GM23248 (cell line): ENCODE measurements at regions not wholly inside any gene's neighbourhood (a gene's known extent, or its start where the extent isn't known, plus 50 kb on each side); places are given as distances from the start of the nearest gene placed in this dataset.

Experiments used
- DNase-seq: peaks from one replicate; pipeline ENCODE4 v3.0.0-alpha.2; 2015
- H2AFZ ChIP-seq: fragments of 200-600 bp; sonication (generic); 2 replicates; pipeline ENCODE4 v1.6.1; 2016; ENCODE audit warnings: antibody characterized with exemption
- H3F3A ChIP-seq: fragments of 200-600 bp; sonication (generic); 2 replicates; pipeline ENCODE4 v1.6.1; 2016; ENCODE audit warnings: mild to moderate bottlenecking, antibody characterized with exemption, mixed run types; ENCODE audit not compliant: insufficient read depth
- H3K27ac ChIP-seq: fragments of 200-600 bp; sonication (generic); 2 replicates; pipeline ENCODE4 v1.5.1; 2016; ENCODE audit warnings: mild to moderate bottlenecking
- H3K27me3 ChIP-seq: fragments of 200-600 bp; sonication (generic); replicated peaks from 2 replicates; pipeline ENCODE4 v1.6.1; 2016; ENCODE audit warnings: mild to moderate bottlenecking; ENCODE audit not compliant: insufficient read depth
- H3K36me3 ChIP-seq: fragments of 200-600 bp; sonication (generic); 2 replicates; pipeline ENCODE4 v1.6.1; 2016; ENCODE audit warnings: low read depth, mild to moderate bottlenecking
- H3K4me1 ChIP-seq: fragments of 200-600 bp; sonication (generic); 2 replicates; pipeline ENCODE4 v1.6.1; 2016; ENCODE audit warnings: mild to moderate bottlenecking; ENCODE audit not compliant: insufficient read depth
- H3K4me2 ChIP-seq: fragments of 200-600 bp; sonication (generic); one replicate; pipeline ENCODE4 v1.6.1; 2016; ENCODE audit warnings: mild to moderate bottlenecking; ENCODE audit not compliant: unreplicated experiment
- H3K4me3 ChIP-seq: fragments of 200-600 bp; sonication (generic); 2 replicates; pipeline ENCODE4 v1.5.1; 2016; ENCODE audit warnings: mild to moderate bottlenecking
- H3K79me2 ChIP-seq: fragments of 200-600 bp; sonication (generic); 2 replicates; pipeline ENCODE4 v1.6.1; 2016; ENCODE audit warnings: mild to moderate bottlenecking; ENCODE audit not compliant: insufficient read depth
- H3K9ac ChIP-seq: fragments of 200-600 bp; sonication (generic); 2 replicates; pipeline ENCODE4 v1.6.1; 2016; ENCODE audit warnings: mild to moderate bottlenecking
- H3K9me2 ChIP-seq: fragments of 200-600 bp; sonication (generic); 2 replicates; pipeline ENCODE4 v1.6.1; 2016; ENCODE audit warnings: mixed run types, mild to moderate bottlenecking, moderate library complexity; ENCODE audit not compliant: insufficient read depth
- H3K9me3 ChIP-seq: fragments of 200-600 bp; sonication (generic); one replicate; pipeline ENCODE4 v1.6.1; 2017; ENCODE audit warnings: low read depth
- H4K20me1 ChIP-seq: fragments of 200-600 bp; sonication (generic); 2 replicates; pipeline ENCODE4 v1.6.0; 2016; ENCODE audit not compliant: insufficient read depth
- EZH2 ChIP-seq: fragments of 200-600 bp; sonication (generic); IDR thresholded peaks from 2 replicates; pipeline ENCODE4 v1.6.1; 2018; ENCODE audit warnings: antibody characterized with exemption, mild to moderate bottlenecking; ENCODE audit not compliant: insufficient read depth, poor library complexity, severe bottlenecking
- EZH2phosphoT487 ChIP-seq: fragments of 200-600 bp; sonication (generic); IDR thresholded peaks from 2 replicates; pipeline ENCODE4 v1.6.1; 2018; ENCODE audit warnings: antibody characterized with exemption, moderate library complexity, mild to moderate bottlenecking, low read depth; ENCODE audit not compliant: insufficient read depth
- WGBS, 2 experiments: methylation state at CpG; one replicate each; pipeline ENCODE4 v1.1.6; 2015 to 2017; ENCODE audit warnings: low lambda C conversion rate in 2 of 2, low coverage in 1 of 2; ENCODE audit errors: missing lambda C conversion rate in 2 of 2; 5-methylcytosine and 5-hydroxymethylcytosine counted together
- in situ Hi-C: fragments of 300-500 bp; cut with MboI; formaldehyde crosslinking; loops from 2 replicates; pipeline ENCODE4 v1.15.0; 2020

DNA sequence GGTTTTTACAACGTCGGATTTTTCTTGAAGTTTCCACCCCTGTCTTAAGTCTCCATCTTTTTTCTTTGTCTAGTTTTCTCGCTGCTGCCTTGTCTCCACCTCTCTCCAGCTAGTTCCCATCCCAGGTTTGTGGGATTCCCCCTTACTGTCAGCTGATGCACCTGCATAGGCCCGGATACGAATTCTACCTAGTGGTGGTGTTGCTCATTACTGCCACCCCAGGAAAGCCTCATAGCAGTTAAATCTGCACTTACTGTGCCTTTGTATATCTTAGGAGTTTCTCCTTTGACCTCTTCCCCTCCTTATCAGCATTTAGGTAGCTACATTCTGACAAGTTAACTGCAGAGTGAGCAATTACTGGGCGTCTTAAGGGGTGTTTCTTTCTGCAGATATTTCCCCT, 1693.1 kb upstream of the TENM3 start:
- H3F3A ChIP-seq = no peaks in the 10 kb centered on the region
- TF ChIP-seq EZH2phosphoT487 (no peak), EZH2 (no peak)
- H2AFZ ChIP-seq = no peak overlapping the region
- H3K4me2 ChIP-seq = no peak overlapping the region
- no peaks in the 10 kb centered on the region for H3K4me1 ChIP-seq
- no peak overlapping the region for H3K9ac ChIP-seq
- no peak overlapping the region for H3K4me3 ChIP-seq
- no peaks in the 10 kb centered on the region for H3K27me3 ChIP-seq
- H3K9me3 ChIP-seq = no peaks in the 10 kb centered on the region
- H4K20me1 ChIP-seq = no peaks in the 10 kb centered on the region
- in situ Hi-C loops = no loop called here
- 44 to 60% methylated on average over 6 of the region's 6 CpGs for WGBS, 2 experiments
- H3K79me2 ChIP-seq = no peaks in the 10 kb centered on the region
- no peak for DNase-seq
- H3K9me2 ChIP-seq = no peaks in the 10 kb centered on the region
- no peaks in the 10 kb centered on the region for H3K36me3 ChIP-seq
- H3K27ac ChIP-seq = no peak overlapping the region

DNA sequence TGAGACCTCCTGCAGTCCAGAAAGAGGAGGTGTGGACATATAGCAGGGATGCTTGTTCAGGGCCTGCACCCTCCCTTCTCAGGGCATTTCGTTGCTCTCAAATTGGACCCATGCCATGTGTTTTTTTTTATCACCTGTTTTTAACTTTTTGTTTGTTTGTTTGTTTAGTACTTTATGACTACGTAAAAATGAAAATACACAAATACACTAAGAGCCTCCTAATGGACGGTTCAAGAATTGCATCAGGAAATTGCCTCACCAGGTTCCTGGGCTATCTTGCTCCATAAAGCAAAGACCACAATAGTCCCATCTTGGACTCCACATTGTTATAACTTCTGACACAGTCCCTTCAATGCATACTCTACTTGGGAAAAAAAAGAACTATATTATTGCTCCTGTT, 1685.9 kb upstream of the TENM3 start:
- H3K4me1 ChIP-seq = no peaks in the 10 kb centered on the region
- H4K20me1 ChIP-seq = no peaks in the 10 kb centered on the region
- no peaks in the 10 kb centered on the region for H3K9me2 ChIP-seq
- H3F3A ChIP-seq = no peaks in the 10 kb centered on the region
- no peak overlapping the region for H2AFZ ChIP-seq
- H3K36me3 ChIP-seq = no peaks in the 10 kb centered on the region
- no peaks in the 10 kb centered on the region for H3K27me3 ChIP-seq
- DNase-seq = no peak
- TF ChIP-seq EZH2 = no peak
- no peak for TF ChIP-seq EZH2phosphoT487
- no peak overlapping the region for H3K27ac ChIP-seq
- no peak overlapping the region for H3K4me2 ChIP-seq
- H3K4me3 ChIP-seq = no peak overlapping the region
- no peaks in the 10 kb centered on the region for H3K79me2 ChIP-seq
- 35 to 39% methylated on average over 3 of the region's 3 CpGs for WGBS, 2 experiments
- H3K9me3 ChIP-seq = no peaks in the 10 kb centered on the region
- in situ Hi-C loops = no loop called here
- no peak overlapping the region for H3K9ac ChIP-seq

DNA sequence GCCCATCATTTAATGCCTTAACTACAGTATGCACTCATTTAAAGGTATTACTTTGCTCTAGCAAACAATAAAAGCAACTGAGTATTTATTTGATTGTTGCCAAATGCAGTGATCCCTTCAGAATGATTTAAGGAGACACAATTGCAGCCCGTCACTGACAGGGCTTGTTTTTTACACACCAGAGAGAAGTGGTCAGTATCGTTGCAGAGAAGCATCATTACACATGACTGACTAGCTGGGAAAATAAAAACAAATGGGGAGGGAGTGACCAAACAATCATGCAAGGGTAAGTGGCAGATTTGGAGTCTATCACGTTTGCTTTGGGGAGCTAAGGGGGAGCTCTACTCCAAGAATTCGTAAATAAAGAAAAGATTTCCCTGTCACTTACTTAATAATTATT, 1685.3 kb upstream of the TENM3 start:
- TF ChIP-seq EZH2phosphoT487 (no peak), EZH2 (no peak)
- no peaks in the 10 kb centered on the region for H3K9me2 ChIP-seq
- no peak overlapping the region for H3K27ac ChIP-seq

GRCh38 chr4:180558427-180558826, 1684.8 kb upstream of the TENM3 start:
- in situ Hi-C loops = no loop called here

More for the DNA sequence above, 1685.3 kb upstream of the TENM3 start:
- Histone ChIP-seq H3K4me3 (no peak overlapping the region), H3F3A (no peaks in the 10 kb centered on the region), H3K4me2 (no peak overlapping the region), H3K36me3 (no peaks in the 10 kb centered on the region), H3K9me3 (no peaks in the 10 kb centered on the region), H3K9ac (no peak overlapping the region), H3K27me3 (no peaks in the 10 kb centered on the region), H3K4me1 (no peaks in the 10 kb centered on the region), H4K20me1 (no peaks in the 10 kb centered on the region), H3K79me2 (no peaks in the 10 kb centered on the region), H2AFZ (no peak overlapping the region)
- 13 to 21% methylated on average over 4 of the region's 4 CpGs for WGBS, 2 experiments
- in situ Hi-C loops = no loop called here
- no peak for DNase-seq

DNA sequence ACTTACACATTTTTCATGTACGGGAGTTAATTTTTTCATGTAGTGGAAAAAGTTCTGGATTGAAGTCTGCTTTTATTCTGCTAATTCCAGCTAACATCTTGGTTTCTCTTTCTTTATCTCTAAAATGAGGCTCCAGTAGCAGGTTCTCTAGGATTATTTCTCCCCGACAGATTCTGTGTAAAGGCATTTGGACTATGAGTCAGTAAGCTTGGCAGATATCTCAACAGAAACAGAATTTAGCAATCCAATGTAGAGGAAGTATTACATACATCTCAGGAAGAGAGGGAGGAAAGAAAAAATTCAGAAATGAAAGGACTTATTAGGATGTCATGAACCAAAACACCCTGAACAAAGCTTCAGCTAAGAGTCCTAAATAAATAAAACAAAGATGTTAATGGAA, 1682.3 kb upstream of the TENM3 start:
- H3F3A ChIP-seq = no peaks in the 10 kb centered on the region
- no peak overlapping the region for H3K9ac ChIP-seq
- H3K4me3 ChIP-seq = no peak overlapping the region
- 5 to 12% methylated on average over 2 of the region's 2 CpGs for WGBS, 2 experiments
- no peaks in the 10 kb centered on the region for H3K27me3 ChIP-seq
- no peak for DNase-seq
- no peak overlapping the region for H2AFZ ChIP-seq
- H3K4me2 ChIP-seq = no peak overlapping the region
- no peak overlapping the region for H3K27ac ChIP-seq
- H4K20me1 ChIP-seq = no peaks in the 10 kb centered on the region
- no peaks in the 10 kb centered on the region for H3K79me2 ChIP-seq
- no peak for TF ChIP-seq EZH2
- TF ChIP-seq EZH2phosphoT487 = no peak
- H3K9me2 ChIP-seq = no peaks in the 10 kb centered on the region
- in situ Hi-C loops = no loop called here
- H3K36me3 ChIP-seq = no peaks in the 10 kb centered on the region
- no peaks in the 10 kb centered on the region for H3K4me1 ChIP-seq
- no peaks in the 10 kb centered on the region for H3K9me3 ChIP-seq

More at GRCh38 chr4:180558427-180558826, 1684.8 kb upstream of the TENM3 start:
- Histone ChIP-seq H3K4me3 (no peak overlapping the region), H3F3A (no peaks in the 10 kb centered on the region), H3K27me3 (no peaks in the 10 kb centered on the region), H3K4me1 (no peaks in the 10 kb centered on the region), H2AFZ (no peak overlapping the region), H3K4me2 (no peak overlapping the region), H4K20me1 (no peaks in the 10 kb centered on the region), H3K9me2 (no peaks in the 10 kb centered on the region), H3K9me3 (no peaks in the 10 kb centered on the region), H3K9ac (no peak overlapping the region), H3K27ac (no peak overlapping the region), H3K79me2 (no peaks in the 10 kb centered on the region), H3K36me3 (no peaks in the 10 kb centered on the region)
- TF ChIP-seq EZH2phosphoT487 (no peak), EZH2 (no peak)
- 12 to 17% methylated on average over 7 of the region's 7 CpGs for WGBS, 2 experiments
- no peak for DNase-seq
